Erythroblast (primary cell): ENCODE measurements at regions not wholly inside any gene's neighbourhood (a gene's known extent, or its start where the extent isn't known, plus 50 kb on each side); places are given as distances from the start of the nearest gene placed in this dataset.

Experiments
- DNase-seq, 2 experiments: peaks; one replicate each; lab custom pipeline; 2025; lab: John Stamatoyannopoulos, UW
- GATA1 ChIP-seq: IDR thresholded peaks from 2 replicates; pipeline ENCODE4 v1.6.1; 2011; ENCODE audit warnings: low read depth, mild to moderate bottlenecking, control low read depth, low read length, moderate library complexity
- POLR2A ChIP-seq: IDR thresholded peaks from 2 replicates; pipeline ENCODE4 v1.6.1; 2011; ENCODE audit warnings: mild to moderate bottlenecking, low read length

GRCh38 chr7:81025360-81025759 is 106.5 kb upstream of the SEMA3C start:
- TF ChIP-seq GATA1: no peak
- no peak for TF ChIP-seq POLR2A
- DNase-seq: no peak

- TF ChIP-seq GATA1 (no peak), POLR2A (no peak)
- no peak for DNase-seq
These were observed 96.1 kb upstream of the SEMA3C start for GRCh38 chr7:81014908-81015307.

- no peak for DNase-seq
- TF ChIP-seq GATA1: no peak
- no peak for TF ChIP-seq POLR2A
These were observed 95.4 kb upstream of the SEMA3C start for GRCh38 chr7:81014266-81014665.

- DNase-seq: no peak
- TF ChIP-seq GATA1 (no peak), POLR2A (no peak)
These were observed 94.4 kb upstream of the SEMA3C start for GRCh38 chr7:81013083-81013817.

GRCh38 chr7:81008901-81009300 is 90.0 kb upstream of the SEMA3C start:
- TF ChIP-seq POLR2A: no peak
- no peak for TF ChIP-seq GATA1
- no peak for DNase-seq

- TF ChIP-seq GATA1: no peak
- DNase-seq: no peak
These were observed 88.2 kb upstream of the SEMA3C start for GRCh38 chr7:81007051-81007450.

GRCh38 chr7:81005254-81005653 is 86.4 kb upstream of the SEMA3C start:
- TF ChIP-seq POLR2A: no peak
- TF ChIP-seq GATA1: no peak

GRCh38 chr7:81004098-81004497 is 85.2 kb upstream of the SEMA3C start:
- no peak for DNase-seq
- TF ChIP-seq POLR2A (no peak), GATA1 (no peak)

More at GRCh38 chr7:81005254-81005653, 86.4 kb upstream of the SEMA3C start:
- DNase-seq: no peak

- DNase-seq: no peak
- TF ChIP-seq POLR2A: no peak
- TF ChIP-seq GATA1: no peak
These were observed 84.5 kb upstream of the SEMA3C start for GRCh38 chr7:81003326-81003725.

- TF ChIP-seq POLR2A: no peak
- TF ChIP-seq GATA1: no peak
- DNase-seq: no peak
These were observed 83.6 kb upstream of the SEMA3C start for GRCh38 chr7:81002421-81002820.

- TF ChIP-seq POLR2A (no peak), GATA1 (no peak)
- DNase-seq: no peak
These were observed 80.9 kb upstream of the SEMA3C start for GRCh38 chr7:80999771-81000170.

GRCh38 chr7:80999100-80999499 is 80.2 kb upstream of the SEMA3C start:
- TF ChIP-seq GATA1: no peak
- no peak for TF ChIP-seq POLR2A
- DNase-seq: no peak

GRCh38 chr7:80997841-80998240 is 79.0 kb upstream of the SEMA3C start:
- no peak for DNase-seq
- TF ChIP-seq POLR2A: no peak
- TF ChIP-seq GATA1: no peak

- DNase-seq: peak in 1 of 2 experiments; percentile 3
These were observed 77.4 kb upstream of the SEMA3C start for GRCh38 chr7:80996236-80996635.

- TF ChIP-seq POLR2A (no peak), GATA1 (no peak)
These were observed 72.8 kb upstream of the SEMA3C start for GRCh38 chr7:80991654-80992053.

More at GRCh38 chr7:80991654-80992053, 72.8 kb upstream of the SEMA3C start:
- no peak for DNase-seq
